ENCODE measurements at regions not wholly inside any gene's neighbourhood (a gene's known extent, or its start where the extent isn't known, plus 50 kb on each side); places are given as distances from the start of the nearest gene placed in this dataset.

DNA sequence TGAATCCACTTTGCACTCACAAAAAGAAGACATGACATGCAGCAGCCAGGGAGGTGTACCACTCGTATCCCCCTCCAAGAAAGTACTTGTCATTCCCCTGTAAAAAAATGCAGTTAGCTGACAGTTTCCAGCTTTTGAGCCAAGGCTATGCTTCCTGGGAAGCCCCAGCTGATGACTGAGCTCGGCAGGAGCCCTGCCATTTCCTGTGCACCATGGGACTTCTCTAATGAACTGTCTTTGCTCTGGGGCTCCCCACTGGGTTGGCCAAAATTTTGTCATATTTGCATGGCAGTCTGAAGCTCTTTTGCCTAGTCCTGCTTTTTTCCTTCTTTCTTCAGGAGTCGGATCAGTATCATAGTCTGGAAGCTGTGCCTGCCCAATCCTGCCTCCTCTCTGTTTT is 104.5 kb upstream of the MAOA start:
- TF ChIP-seq EZH2phosphoT487 (IDR thresholded peaks at IDR 0.05; ENCODE audit: borderline replicate concordance): no peak
- TF ChIP-seq, protein P1, sequence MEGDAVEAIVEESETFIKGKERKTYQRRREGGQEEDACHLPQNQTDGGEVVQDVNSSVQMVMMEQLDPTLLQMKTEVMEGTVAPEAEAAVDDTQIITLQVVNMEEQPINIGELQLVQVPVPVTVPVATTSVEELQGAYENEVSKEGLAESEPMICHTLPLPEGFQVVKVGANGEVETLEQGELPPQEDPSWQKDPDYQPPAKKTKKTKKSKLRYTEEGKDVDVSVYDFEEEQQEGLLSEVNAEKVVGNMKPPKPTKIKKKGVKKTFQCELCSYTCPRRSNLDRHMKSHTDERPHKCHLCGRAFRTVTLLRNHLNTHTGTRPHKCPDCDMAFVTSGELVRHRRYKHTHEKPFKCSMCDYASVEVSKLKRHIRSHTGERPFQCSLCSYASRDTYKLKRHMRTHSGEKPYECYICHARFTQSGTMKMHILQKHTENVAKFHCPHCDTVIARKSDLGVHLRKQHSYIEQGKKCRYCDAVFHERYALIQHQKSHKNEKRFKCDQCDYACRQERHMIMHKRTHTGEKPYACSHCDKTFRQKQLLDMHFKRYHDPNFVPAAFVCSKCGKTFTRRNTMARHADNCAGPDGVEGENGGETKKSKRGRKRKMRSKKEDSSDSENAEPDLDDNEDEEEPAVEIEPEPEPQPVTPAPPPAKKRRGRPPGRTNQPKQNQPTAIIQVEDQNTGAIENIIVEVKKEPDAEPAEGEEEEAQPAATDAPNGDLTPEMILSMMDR (conservative IDR thresholded peaks at IDR 0.05; ENCODE audit: low read length): no peak
- H3K9me3 ChIP-seq (ENCODE audit: insufficient read depth, low read depth, low read length): no peaks in the 10 kb centered on the region
- H3F3A ChIP-seq (ENCODE audit: low read depth): no peaks in the 10 kb centered on the region
- no peak overlapping the region for H3K9ac ChIP-seq (ENCODE audit: low read depth, low read length, poor library complexity, severe bottlenecking)
- no peaks in the 10 kb centered on the region for H3K79me2 ChIP-seq (ENCODE audit: insufficient read depth, low read length)
- no peaks in the 10 kb centered on the region for H4K20me1 ChIP-seq (ENCODE audit: insufficient read depth, low read length, poor library complexity, severe bottlenecking)
- no peaks in the 10 kb centered on the region for H3K9me2 ChIP-seq (replicated peaks; ENCODE audit: low read depth, low read length)
- H2AFZ ChIP-seq (ENCODE audit: low read length): no peak overlapping the region
- H3K4me2 ChIP-seq (ENCODE audit: low read depth, low read length, poor library complexity, severe bottlenecking): no peak overlapping the region
- H3K4me3 ChIP-seq (ENCODE audit: low read length, poor library complexity, severe bottlenecking): no peak overlapping the region
- no peaks in the 10 kb centered on the region for H3K4me1 ChIP-seq (ENCODE audit: insufficient read depth, low read length, poor library complexity, severe bottlenecking)
- no peaks in the 10 kb centered on the region for H3K27me3 ChIP-seq (ENCODE audit: insufficient read depth, low read length, poor library complexity, severe bottlenecking)
- no peaks in the 10 kb centered on the region for H3K36me3 ChIP-seq (ENCODE audit: insufficient read depth, low read length)

DNA sequence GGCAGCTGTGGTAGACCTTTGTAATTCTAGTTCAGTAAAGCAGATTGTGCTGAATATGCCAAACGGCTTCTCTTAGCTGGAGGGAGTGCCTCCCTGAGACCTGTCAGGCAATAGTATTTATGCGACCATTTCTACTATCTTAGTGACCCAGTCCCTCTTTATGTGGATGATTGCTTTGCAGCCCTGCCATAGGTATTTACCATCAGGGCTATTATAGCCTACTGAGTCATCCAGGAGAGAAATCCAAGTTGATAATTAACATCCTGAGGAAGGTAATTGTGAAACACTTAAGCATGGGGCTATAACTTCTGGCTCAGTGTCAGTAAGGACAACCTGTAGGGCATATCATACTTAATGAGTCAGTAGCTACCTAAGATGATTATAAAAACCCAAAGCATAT is 103.9 kb upstream of the MAOA start:
- Histone ChIP-seq H3K9me3 (ENCODE audit: insufficient read depth, low read depth, low read length) (no peaks in the 10 kb centered on the region), H3K9ac (ENCODE audit: low read depth, low read length, poor library complexity, severe bottlenecking) (no peak overlapping the region), H3K4me2 (ENCODE audit: low read depth, low read length, poor library complexity, severe bottlenecking) (no peak overlapping the region), H3K79me2 (ENCODE audit: insufficient read depth, low read length) (no peaks in the 10 kb centered on the region), H3K4me3 (ENCODE audit: low read length, poor library complexity, severe bottlenecking) (no peak overlapping the region), H3F3A (ENCODE audit: low read depth) (no peaks in the 10 kb centered on the region), H3K4me1 (ENCODE audit: insufficient read depth, low read length, poor library complexity, severe bottlenecking) (no peaks in the 10 kb centered on the region), H4K20me1 (ENCODE audit: insufficient read depth, low read length, poor library complexity, severe bottlenecking) (no peaks in the 10 kb centered on the region), H3K36me3 (ENCODE audit: insufficient read depth, low read length) (no peaks in the 10 kb centered on the region), H3K27me3 (ENCODE audit: insufficient read depth, low read length, poor library complexity, severe bottlenecking) (no peaks in the 10 kb centered on the region), H3K9me2 (replicated peaks; ENCODE audit: low read depth, low read length) (no peaks in the 10 kb centered on the region), H2AFZ (ENCODE audit: low read length) (no peak overlapping the region)
- TF ChIP-seq EZH2phosphoT487 (IDR thresholded peaks at IDR 0.05; ENCODE audit: borderline replicate concordance): no peak
- TF ChIP-seq, protein P1 (conservative IDR thresholded peaks at IDR 0.05; ENCODE audit: low read length): no peak

DNA sequence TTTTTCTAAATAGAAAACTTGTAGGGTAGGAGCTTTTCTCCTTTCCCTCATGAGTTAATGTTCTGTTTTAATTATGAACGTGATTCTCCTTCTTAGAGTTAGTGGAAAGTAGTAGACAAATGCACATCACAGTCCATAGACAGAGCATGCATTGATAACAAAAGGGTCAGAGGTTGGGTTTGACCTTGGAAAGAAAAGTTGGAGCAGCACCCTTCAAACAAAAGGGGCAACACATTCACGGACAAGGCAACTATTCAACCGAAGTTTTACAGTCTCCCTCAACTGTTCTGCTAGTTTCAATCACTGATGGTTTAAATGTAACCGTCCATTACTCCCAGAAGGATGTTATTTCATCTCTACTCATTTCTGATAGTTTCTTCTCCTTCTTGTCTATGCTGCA is 103.4 kb upstream of the MAOA start:
- Histone ChIP-seq H3K36me3 (ENCODE audit: insufficient read depth, low read length) (no peaks in the 10 kb centered on the region), H3K79me2 (ENCODE audit: insufficient read depth, low read length) (no peaks in the 10 kb centered on the region), H3K4me2 (ENCODE audit: low read depth, low read length, poor library complexity, severe bottlenecking) (no peak overlapping the region), H3K4me1 (ENCODE audit: insufficient read depth, low read length, poor library complexity, severe bottlenecking) (no peaks in the 10 kb centered on the region), H3K27me3 (ENCODE audit: insufficient read depth, low read length, poor library complexity, severe bottlenecking) (no peaks in the 10 kb centered on the region), H4K20me1 (ENCODE audit: insufficient read depth, low read length, poor library complexity, severe bottlenecking) (no peaks in the 10 kb centered on the region), H3K9me2 (replicated peaks; ENCODE audit: low read depth, low read length) (no peaks in the 10 kb centered on the region), H3K4me3 (ENCODE audit: low read length, poor library complexity, severe bottlenecking) (no peak overlapping the region), H3K9me3 (ENCODE audit: insufficient read depth, low read depth, low read length) (no peaks in the 10 kb centered on the region), H2AFZ (ENCODE audit: low read length) (no peak overlapping the region), H3F3A (ENCODE audit: low read depth) (no peaks in the 10 kb centered on the region), H3K9ac (ENCODE audit: low read depth, low read length, poor library complexity, severe bottlenecking) (no peak overlapping the region)
- TF ChIP-seq, protein P1 (conservative IDR thresholded peaks at IDR 0.05; ENCODE audit: low read length): no peak
- no peak for TF ChIP-seq EZH2phosphoT487 (IDR thresholded peaks at IDR 0.05; ENCODE audit: borderline replicate concordance)
